ENCODE measurements at regions not wholly inside any gene's neighbourhood (a gene's known extent, or its start where the extent isn't known, plus 50 kb on each side); places are given as distances from the start of the nearest gene placed in this dataset.

DNA sequence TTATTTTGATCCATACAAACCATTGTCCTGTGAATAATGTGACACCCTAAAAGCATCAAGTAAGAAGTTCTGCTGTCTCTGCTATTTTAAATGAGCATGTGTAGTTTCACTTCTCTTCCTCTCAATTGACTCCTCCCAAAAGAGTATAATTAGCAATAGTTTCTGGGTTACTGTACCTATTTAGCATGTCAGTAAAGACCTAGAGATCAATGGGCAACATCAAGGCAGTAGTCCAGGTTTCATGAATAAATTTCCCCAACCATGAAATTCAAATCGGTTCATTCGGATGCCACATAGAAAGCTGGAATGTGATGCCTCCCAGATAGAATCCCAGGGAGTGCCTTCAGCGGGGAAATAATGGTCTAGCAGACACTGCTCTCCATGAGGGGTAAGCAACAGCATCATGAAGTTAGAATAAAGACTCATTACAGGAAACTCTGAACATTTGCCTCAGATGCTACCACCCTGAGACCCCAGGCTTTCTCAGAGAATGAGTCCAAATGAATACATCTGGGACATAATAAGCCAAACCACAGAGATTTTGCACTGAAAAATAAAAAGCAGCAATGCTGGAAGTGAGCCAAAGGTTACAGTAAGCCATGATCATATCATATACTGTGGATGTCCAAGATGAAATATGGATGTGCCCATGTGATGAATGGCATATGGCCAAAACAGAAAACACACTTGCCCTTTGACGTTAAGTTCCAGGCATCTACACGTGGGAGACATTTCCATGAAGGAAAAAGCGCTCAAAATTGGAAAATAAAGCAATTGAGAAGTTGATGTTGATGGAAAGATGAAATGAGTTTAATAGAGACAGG lies 1107.0 kb upstream of the SEMA6A start:
- TF ChIP-seq, protein P1, sequence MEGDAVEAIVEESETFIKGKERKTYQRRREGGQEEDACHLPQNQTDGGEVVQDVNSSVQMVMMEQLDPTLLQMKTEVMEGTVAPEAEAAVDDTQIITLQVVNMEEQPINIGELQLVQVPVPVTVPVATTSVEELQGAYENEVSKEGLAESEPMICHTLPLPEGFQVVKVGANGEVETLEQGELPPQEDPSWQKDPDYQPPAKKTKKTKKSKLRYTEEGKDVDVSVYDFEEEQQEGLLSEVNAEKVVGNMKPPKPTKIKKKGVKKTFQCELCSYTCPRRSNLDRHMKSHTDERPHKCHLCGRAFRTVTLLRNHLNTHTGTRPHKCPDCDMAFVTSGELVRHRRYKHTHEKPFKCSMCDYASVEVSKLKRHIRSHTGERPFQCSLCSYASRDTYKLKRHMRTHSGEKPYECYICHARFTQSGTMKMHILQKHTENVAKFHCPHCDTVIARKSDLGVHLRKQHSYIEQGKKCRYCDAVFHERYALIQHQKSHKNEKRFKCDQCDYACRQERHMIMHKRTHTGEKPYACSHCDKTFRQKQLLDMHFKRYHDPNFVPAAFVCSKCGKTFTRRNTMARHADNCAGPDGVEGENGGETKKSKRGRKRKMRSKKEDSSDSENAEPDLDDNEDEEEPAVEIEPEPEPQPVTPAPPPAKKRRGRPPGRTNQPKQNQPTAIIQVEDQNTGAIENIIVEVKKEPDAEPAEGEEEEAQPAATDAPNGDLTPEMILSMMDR (IDR thresholded peaks at IDR 0.05), result no peak
- TF ChIP-seq EZH2phosphoT487 (IDR thresholded peaks at IDR 0.05), result no peak

Data from neural progenitor cell (in vitro differentiated cells).